A204.1 (cell line): ENCODE measurements at regions not wholly inside any gene's neighbourhood (a gene's known extent, or its start where the extent isn't known, plus 50 kb on each side); places are given as distances from the start of the nearest gene placed in this dataset.

ENCODE experiments used
- FAIRE-seq: peaks from 2 replicates; lab custom pipeline; 2012; peaks lifted over from hg19 to GRCh38; lab: Jason Lieb, UNC

- no peak for FAIRE-seq
Measured at GRCh38 chr15:66932634-66933024, 132.8 kb upstream of the SMAD3 start.

- no peak for FAIRE-seq
Measured at GRCh38 chr15:66933932-66934867, 131.2 kb upstream of the SMAD3 start.

- FAIRE-seq = no peak
Measured at GRCh38 chr15:66934868-66935520, 130.4 kb upstream of the SMAD3 start.

- FAIRE-seq = no peak
Measured at GRCh38 chr15:66935688-66936087, 129.7 kb upstream of the SMAD3 start.

- no peak for FAIRE-seq
Measured at GRCh38 chr15:66936109-66936860, 129.1 kb upstream of the SMAD3 start.

- FAIRE-seq = no peak
Measured at GRCh38 chr15:66936861-66937582, 128.4 kb upstream of the SMAD3 start.

- no peak for FAIRE-seq
Measured at GRCh38 chr15:66937588-66937987, 127.8 kb upstream of the SMAD3 start.

- no peak for FAIRE-seq
Measured at GRCh38 chr15:66938114-66938830, 127.1 kb upstream of the SMAD3 start.

- no peak for FAIRE-seq
Measured at GRCh38 chr15:66939016-66939415, 126.4 kb upstream of the SMAD3 start.

GRCh38 chr15:66939451-66940023, 125.9 kb upstream of the SMAD3 start:
- FAIRE-seq = no peak

- no peak for FAIRE-seq
Measured at GRCh38 chr15:66940368-66940767, 125.0 kb upstream of the SMAD3 start.

- no peak for FAIRE-seq
Measured at GRCh38 chr15:66941108-66941711, 124.2 kb upstream of the SMAD3 start.

- FAIRE-seq = no peak
Measured at GRCh38 chr15:66941791-66942190, 123.6 kb upstream of the SMAD3 start.

- FAIRE-seq = no peak
Measured at GRCh38 chr15:66942649-66943390, 122.6 kb upstream of the SMAD3 start.

GRCh38 chr15:66943456-66944095, 121.8 kb upstream of the SMAD3 start:
- no peak for FAIRE-seq

- FAIRE-seq = no peak
Measured at GRCh38 chr15:66944121-66944520, 121.3 kb upstream of the SMAD3 start.

- FAIRE-seq = no peak
Measured at GRCh38 chr15:66945286-66945685, 120.1 kb upstream of the SMAD3 start.

GRCh38 chr15:66945842-66946241, 119.6 kb upstream of the SMAD3 start:
- FAIRE-seq = no peak

- peak; percentile 90 for FAIRE-seq
Measured at GRCh38 chr15:66946578-66947164, 118.7 kb upstream of the SMAD3 start.
